GM23338 (cell line): ENCODE measurements at regions not wholly inside any gene's neighbourhood (a gene's known extent, or its start where the extent isn't known, plus 50 kb on each side); places are given as distances from the start of the nearest gene placed in this dataset.

Experiments used
- ATAC-seq: fragments of 200-7000 bp; cut with Tn5 transposase; 3 replicates; pipeline ENCODE4 v1.9.1; 2020
- DNase-seq: peaks from one replicate; pipeline ENCODE4 v3.0.0-alpha.2; 2015; ENCODE audit warnings: low spot score
- H2AFZ ChIP-seq: fragments of 200-600 bp; sonication (generic); 2 replicates; pipeline ENCODE4 v1.8.0; 2016; ENCODE audit warnings: antibody characterized with exemption, mild to moderate bottlenecking, moderate library complexity
- H3F3A ChIP-seq: fragments of 200-600 bp; sonication (generic); replicated peaks from 2 replicates; pipeline ENCODE4 v1.8.0; 2017; ENCODE audit warnings: antibody characterized with exemption, mixed run types, low read depth
- H3K27ac ChIP-seq: fragments of 200-600 bp; sonication (generic); 2 replicates; pipeline ENCODE4 v1.6.1; 2016; ENCODE audit warnings: low read depth
- H3K27me3 ChIP-seq: fragments of 200-600 bp; sonication (generic); 2 replicates; pipeline ENCODE4 v1.8.0; 2016; ENCODE audit warnings: mild to moderate bottlenecking, mixed run types, moderate library complexity; ENCODE audit not compliant: insufficient read depth
- H3K36me3 ChIP-seq: fragments of 200-600 bp; sonication (generic); 2 replicates; pipeline ENCODE4 v1.8.0; 2016; ENCODE audit warnings: mild to moderate bottlenecking; ENCODE audit not compliant: insufficient read depth
- H3K4me1 ChIP-seq: fragments of 200-600 bp; sonication (generic); 2 replicates; pipeline ENCODE4 v1.8.0; 2016; ENCODE audit warnings: mild to moderate bottlenecking, moderate library complexity; ENCODE audit not compliant: insufficient read depth
- H3K4me2 ChIP-seq: fragments of 200-600 bp; sonication (generic); 2 replicates; pipeline ENCODE4 v1.7.1; 2017; ENCODE audit warnings: mixed run types
- H3K4me3 ChIP-seq: fragments of 200-600 bp; sonication (generic); 2 replicates; pipeline ENCODE4 v1.6.1; 2016; ENCODE audit warnings: mixed run types
- H3K79me2 ChIP-seq: fragments of 200-600 bp; sonication (generic); replicated peaks from 2 replicates; pipeline ENCODE4 v1.8.0; 2017; ENCODE audit warnings: mild to moderate bottlenecking; ENCODE audit not compliant: insufficient read depth
- H3K9me2 ChIP-seq: fragments of 200-600 bp; sonication (generic); 2 replicates; pipeline ENCODE4 v1.8.0; 2017; ENCODE audit not compliant: insufficient read depth
- H4K20me1 ChIP-seq: fragments of 200-600 bp; sonication (generic); replicated peaks from 2 replicates; pipeline ENCODE4 v1.8.0; 2017; ENCODE audit warnings: mild to moderate bottlenecking; ENCODE audit not compliant: insufficient read depth
- H3K27ac Mint-ChIP-seq: 2 replicates; pipeline ENCODE4 v1.8.0; 2020; ENCODE audit warnings: inconsistent platforms, mild to moderate bottlenecking, moderate library complexity, mixed read lengths
- H3K27me3 Mint-ChIP-seq: 3 replicates; pipeline ENCODE4 v1.8.0; 2022; ENCODE audit warnings: low read depth, mild to moderate bottlenecking, moderate library complexity, mixed read lengths, inconsistent platforms; ENCODE audit not compliant: insufficient read depth, poor library complexity
- H3K36me3 Mint-ChIP-seq: 3 replicates; pipeline ENCODE4 v1.8.0; 2021; ENCODE audit warnings: low read depth, mild to moderate bottlenecking, inconsistent platforms, moderate library complexity, mixed read lengths
- H3K4me1 Mint-ChIP-seq: 3 replicates; pipeline ENCODE4 v1.8.0; 2020; ENCODE audit warnings: mild to moderate bottlenecking, inconsistent platforms, mixed read lengths
- H3K4me3 Mint-ChIP-seq: 3 replicates; pipeline ENCODE4 v1.8.0; 2021; ENCODE audit warnings: moderate library complexity, mild to moderate bottlenecking, inconsistent platforms, mixed read lengths
- H3K9me3 Mint-ChIP-seq: 3 replicates; pipeline ENCODE4 v1.8.0; 2020; ENCODE audit warnings: moderate library complexity, mild to moderate bottlenecking, inconsistent platforms, mixed read lengths
- EZH2phosphoT487 ChIP-seq: fragments of 200-600 bp; sonication (generic); IDR thresholded peaks from one replicate; pipeline ENCODE4 v1.8.1; 2018; ENCODE audit warnings: antibody characterized with exemption; ENCODE audit not compliant: unreplicated experiment
- JUNB ChIP-seq: IDR thresholded peaks from one replicate; pipeline ENCODE4 v1.6.1; 2016; ENCODE audit warnings: antibody characterized with exemption; ENCODE audit not compliant: unreplicated experiment
- NANOG ChIP-seq: IDR thresholded peaks from 2 replicates; pipeline ENCODE4 v1.6.1; 2016; ENCODE audit warnings: antibody characterized with exemption, borderline replicate concordance
- POLR2AphosphoS5 ChIP-seq: IDR thresholded peaks from 2 replicates; pipeline ENCODE4 v1.6.1; 2016; ENCODE audit warnings: antibody characterized with exemption, low read depth
- ZNF114 ChIP-seq: fragments of 250-450 bp; sonication (Bioruptor Pico); IDR thresholded peaks from 2 replicates; pipeline ENCODE4 v1.5.0; 2020; ENCODE audit warnings: mild to moderate bottlenecking, moderate library complexity
- TF ChIP-seq, protein P1 (sequence below): IDR thresholded peaks from 2 replicates; pipeline ENCODE4 v1.6.1; 2016; ENCODE audit warnings: antibody characterized with exemption
- TF ChIP-seq, protein P2 (sequence below): IDR thresholded peaks from one replicate; pipeline ENCODE4 v1.6.1; 2018; ENCODE audit warnings: antibody characterized with exemption; ENCODE audit not compliant: unreplicated experiment
- TF ChIP-seq, protein P3 (sequence below): fragments of 250-450 bp; sonication (Bioruptor Pico); IDR thresholded peaks from 2 replicates; pipeline ENCODE4 v1.5.0; 2020; ENCODE audit warnings: mild to moderate bottlenecking, moderate library complexity

DNA sequence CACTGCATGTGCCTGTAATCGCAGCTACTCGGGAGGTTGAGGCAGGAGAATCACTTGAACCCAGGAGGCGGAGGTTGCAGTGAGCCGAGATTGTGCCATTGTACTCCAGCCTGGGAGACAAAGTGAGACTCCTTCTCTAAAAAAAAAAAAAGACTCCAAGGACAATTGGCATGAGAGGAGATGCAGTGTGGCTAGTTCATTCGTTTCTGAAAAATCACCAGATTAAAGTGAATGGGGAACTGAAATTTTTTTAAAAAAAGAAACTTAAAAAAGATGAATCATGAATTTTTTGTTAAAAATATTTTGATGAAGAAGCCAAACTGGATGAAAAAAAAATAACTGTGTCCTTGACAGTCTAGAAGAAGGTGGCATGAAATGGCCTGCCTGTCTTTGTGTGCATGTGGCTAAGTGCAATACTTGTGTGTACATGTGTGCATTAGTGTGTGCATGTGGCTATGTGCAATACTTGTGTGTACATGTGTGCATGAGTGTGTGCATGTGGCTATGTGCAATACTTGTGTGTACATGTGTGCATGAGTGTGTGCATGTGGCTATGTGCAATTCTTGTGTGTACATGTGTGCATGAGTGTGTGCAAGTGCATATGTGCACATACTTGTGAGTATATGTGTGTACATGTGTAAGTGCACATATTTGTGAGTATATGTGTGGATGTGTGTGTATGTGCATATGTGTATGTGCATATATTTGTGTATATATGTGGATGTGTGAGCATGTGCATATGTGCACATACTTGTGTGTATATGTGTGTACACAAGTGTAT is 391.7 kb upstream of the KLF6 start:
- Histone ChIP-seq H4K20me1 (no peaks in the 10 kb centered on the region), H3K4me2 (no peak overlapping the region), H3K27me3 (no peaks in the 10 kb centered on the region), H3F3A (no peaks in the 10 kb centered on the region), H3K4me1 (no peaks in the 10 kb centered on the region), H2AFZ (no peak overlapping the region), H3K9me2 (no peaks in the 10 kb centered on the region), H3K36me3 (no peaks in the 10 kb centered on the region), H3K79me2 (no peaks in the 10 kb centered on the region), H3K4me3 (no peak overlapping the region), H3K27ac (no peak overlapping the region)
- no peak overlapping the region for H3K4me3 Mint-ChIP-seq
- no peak overlapping the region for H3K27ac Mint-ChIP-seq
- DNase-seq (no peak), ATAC-seq (no peak)
- TF ChIP-seq POLR2AphosphoS5 (no peak), EZH2phosphoT487 (no peak), JUNB (no peak), NANOG (no peak), ZNF114 (no peak)
- TF ChIP-seq, protein P1, sequence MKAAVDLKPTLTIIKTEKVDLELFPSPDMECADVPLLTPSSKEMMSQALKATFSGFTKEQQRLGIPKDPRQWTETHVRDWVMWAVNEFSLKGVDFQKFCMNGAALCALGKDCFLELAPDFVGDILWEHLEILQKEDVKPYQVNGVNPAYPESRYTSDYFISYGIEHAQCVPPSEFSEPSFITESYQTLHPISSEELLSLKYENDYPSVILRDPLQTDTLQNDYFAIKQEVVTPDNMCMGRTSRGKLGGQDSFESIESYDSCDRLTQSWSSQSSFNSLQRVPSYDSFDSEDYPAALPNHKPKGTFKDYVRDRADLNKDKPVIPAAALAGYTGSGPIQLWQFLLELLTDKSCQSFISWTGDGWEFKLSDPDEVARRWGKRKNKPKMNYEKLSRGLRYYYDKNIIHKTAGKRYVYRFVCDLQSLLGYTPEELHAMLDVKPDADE: no peak
- TF ChIP-seq, protein P2, sequence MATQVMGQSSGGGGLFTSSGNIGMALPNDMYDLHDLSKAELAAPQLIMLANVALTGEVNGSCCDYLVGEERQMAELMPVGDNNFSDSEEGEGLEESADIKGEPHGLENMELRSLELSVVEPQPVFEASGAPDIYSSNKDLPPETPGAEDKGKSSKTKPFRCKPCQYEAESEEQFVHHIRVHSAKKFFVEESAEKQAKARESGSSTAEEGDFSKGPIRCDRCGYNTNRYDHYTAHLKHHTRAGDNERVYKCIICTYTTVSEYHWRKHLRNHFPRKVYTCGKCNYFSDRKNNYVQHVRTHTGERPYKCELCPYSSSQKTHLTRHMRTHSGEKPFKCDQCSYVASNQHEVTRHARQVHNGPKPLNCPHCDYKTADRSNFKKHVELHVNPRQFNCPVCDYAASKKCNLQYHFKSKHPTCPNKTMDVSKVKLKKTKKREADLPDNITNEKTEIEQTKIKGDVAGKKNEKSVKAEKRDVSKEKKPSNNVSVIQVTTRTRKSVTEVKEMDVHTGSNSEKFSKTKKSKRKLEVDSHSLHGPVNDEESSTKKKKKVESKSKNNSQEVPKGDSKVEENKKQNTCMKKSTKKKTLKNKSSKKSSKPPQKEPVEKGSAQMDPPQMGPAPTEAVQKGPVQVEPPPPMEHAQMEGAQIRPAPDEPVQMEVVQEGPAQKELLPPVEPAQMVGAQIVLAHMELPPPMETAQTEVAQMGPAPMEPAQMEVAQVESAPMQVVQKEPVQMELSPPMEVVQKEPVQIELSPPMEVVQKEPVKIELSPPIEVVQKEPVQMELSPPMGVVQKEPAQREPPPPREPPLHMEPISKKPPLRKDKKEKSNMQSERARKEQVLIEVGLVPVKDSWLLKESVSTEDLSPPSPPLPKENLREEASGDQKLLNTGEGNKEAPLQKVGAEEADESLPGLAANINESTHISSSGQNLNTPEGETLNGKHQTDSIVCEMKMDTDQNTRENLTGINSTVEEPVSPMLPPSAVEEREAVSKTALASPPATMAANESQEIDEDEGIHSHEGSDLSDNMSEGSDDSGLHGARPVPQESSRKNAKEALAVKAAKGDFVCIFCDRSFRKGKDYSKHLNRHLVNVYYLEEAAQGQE: no peak
- TF ChIP-seq, protein P3, sequence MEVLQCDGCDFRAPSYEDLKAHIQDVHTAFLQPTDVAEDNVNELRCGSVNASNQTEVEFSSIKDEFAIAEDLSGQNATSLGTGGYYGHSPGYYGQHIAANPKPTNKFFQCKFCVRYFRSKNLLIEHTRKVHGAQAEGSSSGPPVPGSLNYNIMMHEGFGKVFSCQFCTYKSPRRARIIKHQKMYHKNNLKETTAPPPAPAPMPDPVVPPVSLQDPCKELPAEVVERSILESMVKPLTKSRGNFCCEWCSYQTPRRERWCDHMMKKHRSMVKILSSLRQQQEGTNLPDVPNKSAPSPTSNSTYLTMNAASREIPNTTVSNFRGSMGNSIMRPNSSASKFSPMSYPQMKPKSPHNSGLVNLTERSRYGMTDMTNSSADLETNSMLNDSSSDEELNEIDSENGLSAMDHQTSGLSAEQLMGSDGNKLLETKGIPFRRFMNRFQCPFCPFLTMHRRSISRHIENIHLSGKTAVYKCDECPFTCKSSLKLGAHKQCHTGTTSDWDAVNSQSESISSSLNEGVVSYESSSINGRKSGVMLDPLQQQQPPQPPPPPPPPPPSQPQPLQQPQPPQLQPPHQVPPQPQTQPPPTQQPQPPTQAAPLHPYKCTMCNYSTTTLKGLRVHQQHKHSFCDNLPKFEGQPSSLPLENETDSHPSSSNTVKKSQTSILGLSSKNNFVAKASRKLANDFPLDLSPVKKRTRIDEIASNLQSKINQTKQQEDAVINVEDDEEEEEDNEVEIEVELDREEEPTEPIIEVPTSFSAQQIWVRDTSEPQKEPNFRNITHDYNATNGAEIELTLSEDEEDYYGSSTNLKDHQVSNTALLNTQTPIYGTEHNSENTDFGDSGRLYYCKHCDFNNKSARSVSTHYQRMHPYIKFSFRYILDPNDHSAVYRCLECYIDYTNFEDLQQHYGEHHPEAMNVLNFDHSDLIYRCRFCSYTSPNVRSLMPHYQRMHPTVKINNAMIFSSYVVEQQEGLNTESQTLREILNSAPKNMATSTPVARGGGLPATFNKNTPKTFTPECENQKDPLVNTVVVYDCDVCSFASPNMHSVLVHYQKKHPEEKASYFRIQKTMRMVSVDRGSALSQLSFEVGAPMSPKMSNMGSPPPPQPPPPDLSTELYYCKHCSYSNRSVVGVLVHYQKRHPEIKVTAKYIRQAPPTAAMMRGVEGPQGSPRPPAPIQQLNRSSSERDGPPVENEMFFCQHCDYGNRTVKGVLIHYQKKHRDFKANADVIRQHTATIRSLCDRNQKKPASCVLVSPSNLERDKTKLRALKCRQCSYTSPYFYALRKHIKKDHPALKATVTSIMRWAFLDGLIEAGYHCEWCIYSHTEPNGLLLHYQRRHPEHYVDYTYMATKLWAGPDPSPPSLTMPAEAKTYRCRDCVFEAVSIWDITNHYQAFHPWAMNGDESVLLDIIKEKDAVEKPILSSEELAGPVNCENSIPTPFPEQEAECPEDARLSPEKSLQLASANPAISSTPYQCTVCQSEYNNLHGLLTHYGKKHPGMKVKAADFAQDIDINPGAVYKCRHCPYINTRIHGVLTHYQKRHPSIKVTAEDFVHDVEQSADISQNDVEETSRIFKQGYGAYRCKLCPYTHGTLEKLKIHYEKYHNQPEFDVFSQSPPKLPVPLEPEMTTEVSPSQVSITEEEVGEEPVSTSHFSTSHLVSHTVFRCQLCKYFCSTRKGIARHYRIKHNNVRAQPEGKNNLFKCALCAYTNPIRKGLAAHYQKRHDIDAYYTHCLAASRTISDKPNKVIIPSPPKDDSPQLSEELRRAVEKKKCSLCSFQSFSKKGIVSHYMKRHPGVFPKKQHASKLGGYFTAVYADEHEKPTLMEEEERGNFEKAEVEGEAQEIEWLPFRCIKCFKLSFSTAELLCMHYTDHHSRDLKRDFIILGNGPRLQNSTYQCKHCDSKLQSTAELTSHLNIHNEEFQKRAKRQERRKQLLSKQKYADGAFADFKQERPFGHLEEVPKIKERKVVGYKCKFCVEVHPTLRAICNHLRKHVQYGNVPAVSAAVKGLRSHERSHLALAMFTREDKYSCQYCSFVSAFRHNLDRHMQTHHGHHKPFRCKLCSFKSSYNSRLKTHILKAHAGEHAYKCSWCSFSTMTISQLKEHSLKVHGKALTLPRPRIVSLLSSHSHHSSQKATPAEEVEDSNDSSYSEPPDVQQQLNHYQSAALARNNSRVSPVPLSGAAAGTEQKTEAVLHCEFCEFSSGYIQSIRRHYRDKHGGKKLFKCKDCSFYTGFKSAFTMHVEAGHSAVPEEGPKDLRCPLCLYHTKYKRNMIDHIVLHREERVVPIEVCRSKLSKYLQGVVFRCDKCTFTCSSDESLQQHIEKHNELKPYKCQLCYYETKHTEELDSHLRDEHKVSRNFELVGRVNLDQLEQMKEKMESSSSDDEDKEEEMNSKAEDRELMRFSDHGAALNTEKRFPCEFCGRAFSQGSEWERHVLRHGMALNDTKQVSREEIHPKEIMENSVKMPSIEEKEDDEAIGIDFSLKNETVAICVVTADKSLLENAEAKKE (CRISPR knock-in tag): no peak
- no peaks in the 10 kb centered on the region; the same call in 2 of the 3 replicates for H3K4me1 Mint-ChIP-seq
- H3K27me3 Mint-ChIP-seq: peaks cover 6% of the 10 kb centered on the region
- peaks cover 9% of the 10 kb centered on the region; the same call in 2 of the 3 replicates for H3K36me3 Mint-ChIP-seq
- peaks cover 10% of the 10 kb centered on the region; the same call in 2 of the 3 replicates for H3K9me3 Mint-ChIP-seq
